ENCODE measurements at regions not wholly inside any gene's neighbourhood (a gene's known extent, or its start where the extent isn't known, plus 50 kb on each side); places are given as distances from the start of the nearest gene placed in this dataset.

GRCh38 chr1:20413136-20413775, 72.8 kb downstream of the CAMK2N1 start:
- no peaks in the 10 kb centered on the region for H3F3A ChIP-seq (ENCODE audit: insufficient read depth)
- H3K27ac ChIP-seq (ENCODE audit: low read depth, low read length) = no peak overlapping the region
- no peak overlapping the region for H3K4me3 ChIP-seq (ENCODE audit: insufficient read depth, low read length, poor library complexity, severe bottlenecking)
- no peak overlapping the region for H3K9ac ChIP-seq (ENCODE audit: low read length)
- H2AFZ ChIP-seq (ENCODE audit: low read depth, low read length, severe bottlenecking) = no peak overlapping the region
- H4K20me1 ChIP-seq (ENCODE audit: low read depth, low read length) = no peaks in the 10 kb centered on the region
- no peak overlapping the region for H3K4me2 ChIP-seq (ENCODE audit: low read depth, low read length, poor library complexity, severe bottlenecking)
- H3K36me3 ChIP-seq (ENCODE audit: low read length) = no peaks in the 10 kb centered on the region
- H3K9me3 ChIP-seq (ENCODE audit: insufficient read depth, low read length) = no peaks in the 10 kb centered on the region
- H3K79me2 ChIP-seq (ENCODE audit: insufficient read depth, low read length) = no peaks in the 10 kb centered on the region
- TF ChIP-seq EZH2phosphoT487 (conservative IDR thresholded peaks at IDR 0.05; ENCODE audit: low read length) (no peak), CTCF (IDR thresholded peaks at IDR 0.05; ENCODE audit: insufficient read depth, low read length, poor library complexity, severe bottlenecking) (no peak)
- H3K9me2 ChIP-seq (replicated peaks; ENCODE audit: insufficient read depth, low read length) = no peaks in the 10 kb centered on the region
- H3K27me3 ChIP-seq (ENCODE audit: low read length) = no peaks in the 10 kb centered on the region

- no peaks in the 10 kb centered on the region for H3K9me2 ChIP-seq (replicated peaks; ENCODE audit: insufficient read depth, low read length)
- H3K36me3 ChIP-seq (ENCODE audit: low read length) = no peaks in the 10 kb centered on the region
- H3K27ac ChIP-seq (ENCODE audit: low read depth, low read length) = no peak overlapping the region
- no peak overlapping the region for H3K4me3 ChIP-seq (ENCODE audit: insufficient read depth, low read length, poor library complexity, severe bottlenecking)
- TF ChIP-seq CTCF (IDR thresholded peaks at IDR 0.05; ENCODE audit: insufficient read depth, low read length, poor library complexity, severe bottlenecking) (no peak), EZH2phosphoT487 (conservative IDR thresholded peaks at IDR 0.05; ENCODE audit: low read length) (no peak)
- H3K4me2 ChIP-seq (ENCODE audit: low read depth, low read length, poor library complexity, severe bottlenecking) = no peak overlapping the region
- H3K9ac ChIP-seq (ENCODE audit: low read length) = no peak overlapping the region
- no peaks in the 10 kb centered on the region for H3K79me2 ChIP-seq (ENCODE audit: insufficient read depth, low read length)
- no peaks in the 10 kb centered on the region for H4K20me1 ChIP-seq (ENCODE audit: low read depth, low read length)
- H3K27me3 ChIP-seq (ENCODE audit: low read length) = no peaks in the 10 kb centered on the region
- no peaks in the 10 kb centered on the region for H3F3A ChIP-seq (ENCODE audit: insufficient read depth)
- H2AFZ ChIP-seq (ENCODE audit: low read depth, low read length, severe bottlenecking) = no peak overlapping the region
- no peaks in the 10 kb centered on the region for H3K9me3 ChIP-seq (ENCODE audit: insufficient read depth, low read length)
Observed at GRCh38 chr1:20411196-20411980, 74.6 kb downstream of the CAMK2N1 start.

- Histone ChIP-seq H4K20me1 (ENCODE audit: low read depth, low read length) (no peaks in the 10 kb centered on the region), H3K9me3 (ENCODE audit: insufficient read depth, low read length) (no peaks in the 10 kb centered on the region), H3K9ac (ENCODE audit: low read length) (no peak overlapping the region), H3K27me3 (ENCODE audit: low read length) (no peaks in the 10 kb centered on the region), H3K4me2 (ENCODE audit: low read depth, low read length, poor library complexity, severe bottlenecking) (no peak overlapping the region), H3K36me3 (ENCODE audit: low read length) (no peaks in the 10 kb centered on the region), H3K79me2 (ENCODE audit: insufficient read depth, low read length) (no peaks in the 10 kb centered on the region), H3K27ac (ENCODE audit: low read depth, low read length) (no peak overlapping the region), H3F3A (ENCODE audit: insufficient read depth) (no peaks in the 10 kb centered on the region), H2AFZ (ENCODE audit: low read depth, low read length, severe bottlenecking) (no peak overlapping the region), H3K4me3 (ENCODE audit: insufficient read depth, low read length, poor library complexity, severe bottlenecking) (no peak overlapping the region), H3K9me2 (replicated peaks; ENCODE audit: insufficient read depth, low read length) (no peaks in the 10 kb centered on the region)
- TF ChIP-seq CTCF (IDR thresholded peaks at IDR 0.05; ENCODE audit: insufficient read depth, low read length, poor library complexity, severe bottlenecking) (no peak), EZH2phosphoT487 (conservative IDR thresholded peaks at IDR 0.05; ENCODE audit: low read length) (no peak)
Observed at GRCh38 chr1:20410503-20410902, 75.5 kb downstream of the CAMK2N1 start.

All from SU-DHL-6 (cell line).